Breast epithelium (tissue), 3 donors: ENCODE measurements at regions not wholly inside any gene's neighbourhood (a gene's known extent, or its start where the extent isn't known, plus 50 kb on each side); places are given as distances from the start of the nearest gene placed in this dataset.

Experiments
- POLR2A ChIP-seq: fragments of 450-650 bp; IDR thresholded peaks from one replicate; pipeline ENCODE4 v1.6.1; 2016; ENCODE audit warnings: antibody characterized with exemption, mild to moderate bottlenecking, moderate library complexity
- POLR2AphosphoS5 ChIP-seq, 3 donors: sonication (generic); formaldehyde crosslinking; IDR thresholded peaks; one replicate each; pipeline ENCODE4 v1.6.1; 2017; ENCODE audit warnings: antibody characterized with exemption in 3 of 3
- TF ChIP-seq, protein P1 (sequence below), 3 donors: fragments of 450-650 bp; IDR thresholded peaks; one replicate each; pipeline ENCODE4 v1.5.1; 2016 to 2017; ENCODE audit warnings: antibody characterized with exemption in 3 of 3, mild to moderate bottlenecking in 3 of 3, moderate library complexity in 3 of 3

DNA sequence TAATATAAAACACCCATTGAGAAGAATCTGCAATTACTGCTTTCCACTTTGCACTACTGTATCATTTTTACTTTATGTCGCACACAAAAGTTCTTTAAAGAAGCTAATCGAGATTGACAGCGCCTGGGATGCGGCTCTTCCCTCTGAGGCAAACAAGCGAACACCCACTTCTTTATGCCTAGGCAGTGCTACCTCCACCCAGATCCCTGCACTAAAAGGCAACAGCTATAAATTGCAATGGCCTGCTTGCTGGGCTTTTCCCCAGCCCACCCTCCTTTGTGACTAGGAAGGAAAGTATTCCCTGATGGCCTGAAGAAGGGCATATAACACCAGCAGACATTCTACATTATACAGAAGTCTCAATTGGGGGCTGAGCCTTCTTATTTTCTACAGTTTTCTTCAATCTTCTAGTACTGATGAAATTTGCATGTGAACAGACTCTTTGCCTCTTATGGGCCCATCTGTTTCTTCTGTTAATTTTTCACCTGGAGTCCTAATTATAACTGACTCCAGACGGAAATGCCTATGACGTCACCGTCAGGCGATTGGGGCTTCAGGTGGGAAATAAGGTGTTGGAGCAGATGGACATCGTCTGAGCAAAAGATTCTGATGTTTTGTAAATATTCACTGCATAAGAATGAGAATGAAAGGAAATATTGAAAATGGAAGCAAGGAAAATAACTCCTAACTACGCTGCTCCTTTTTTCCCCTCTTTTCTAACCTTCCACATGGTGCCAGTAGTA, 138.9 kb upstream of the DCC start:
- TF ChIP-seq POLR2A (no peak), POLR2AphosphoS5 (IDR thresholded peaks at IDR 0.05) (no peak)
- TF ChIP-seq, protein P1, sequence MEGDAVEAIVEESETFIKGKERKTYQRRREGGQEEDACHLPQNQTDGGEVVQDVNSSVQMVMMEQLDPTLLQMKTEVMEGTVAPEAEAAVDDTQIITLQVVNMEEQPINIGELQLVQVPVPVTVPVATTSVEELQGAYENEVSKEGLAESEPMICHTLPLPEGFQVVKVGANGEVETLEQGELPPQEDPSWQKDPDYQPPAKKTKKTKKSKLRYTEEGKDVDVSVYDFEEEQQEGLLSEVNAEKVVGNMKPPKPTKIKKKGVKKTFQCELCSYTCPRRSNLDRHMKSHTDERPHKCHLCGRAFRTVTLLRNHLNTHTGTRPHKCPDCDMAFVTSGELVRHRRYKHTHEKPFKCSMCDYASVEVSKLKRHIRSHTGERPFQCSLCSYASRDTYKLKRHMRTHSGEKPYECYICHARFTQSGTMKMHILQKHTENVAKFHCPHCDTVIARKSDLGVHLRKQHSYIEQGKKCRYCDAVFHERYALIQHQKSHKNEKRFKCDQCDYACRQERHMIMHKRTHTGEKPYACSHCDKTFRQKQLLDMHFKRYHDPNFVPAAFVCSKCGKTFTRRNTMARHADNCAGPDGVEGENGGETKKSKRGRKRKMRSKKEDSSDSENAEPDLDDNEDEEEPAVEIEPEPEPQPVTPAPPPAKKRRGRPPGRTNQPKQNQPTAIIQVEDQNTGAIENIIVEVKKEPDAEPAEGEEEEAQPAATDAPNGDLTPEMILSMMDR (IDR thresholded peaks at IDR 0.05), result no peak
